NOMO-1 (cell line): ENCODE measurements at regions not wholly inside any gene's neighbourhood (a gene's known extent, or its start where the extent isn't known, plus 50 kb on each side); places are given as distances from the start of the nearest gene placed in this dataset.
A peak's percentile ranks its signal among the peaks of the same experiment; 100 is the strongest.
"Not testable (repeated sequence)": the region's sequence is repeated elsewhere in the genome, so short reads cannot be mapped to it uniquely, and the experiment has no call there.

Experiments
- DNase-seq, 2 experiments: peaks; one replicate each; lab custom pipeline; 2025; ENCODE audit not compliant: unreplicated experiment in 2 of 2; lab: John Stamatoyannopoulos, UW

DNA sequence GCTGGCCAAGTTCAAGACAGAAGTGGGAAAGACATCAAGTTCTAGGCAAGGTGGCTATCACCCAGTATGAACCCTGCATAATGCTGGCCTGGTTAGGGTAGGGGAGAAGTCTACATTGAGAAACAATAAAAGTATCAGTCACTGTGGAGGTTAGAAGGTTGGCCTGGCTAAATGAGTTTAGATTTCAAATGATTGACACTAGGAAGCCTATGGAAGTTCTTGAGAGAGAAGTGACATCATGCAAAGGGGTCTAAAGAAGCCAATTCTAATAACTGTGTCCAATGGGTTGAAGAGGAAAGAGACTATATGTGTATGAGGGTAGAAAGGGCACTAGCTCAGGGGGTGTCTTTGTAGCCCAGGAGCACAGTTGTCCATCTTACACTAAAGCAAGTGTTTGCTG lies 98.5 kb upstream of the MBIP start:
- DNase-seq = no peak

DNA sequence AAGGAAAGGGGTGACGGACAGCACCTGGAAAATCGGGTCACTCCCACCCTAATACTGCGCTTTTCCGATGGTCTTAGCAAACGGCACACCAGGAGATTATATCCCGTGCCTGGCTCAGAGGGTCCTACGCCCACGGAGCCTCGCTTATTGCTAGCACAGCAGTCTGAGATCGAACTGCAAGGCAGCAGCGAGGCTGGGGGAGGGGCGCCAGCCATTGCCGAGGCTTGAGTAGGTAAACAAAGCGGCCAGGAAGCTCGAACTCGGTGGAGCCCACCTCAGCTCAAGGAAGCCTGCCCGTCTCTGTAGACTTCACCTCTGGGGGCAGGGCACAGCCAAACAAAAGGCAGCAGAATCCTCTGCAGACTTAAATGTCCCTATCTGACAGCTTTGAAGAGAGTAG lies 91.5 kb upstream of the MBIP start:
- not testable (repeated sequence) for DNase-seq

DNA sequence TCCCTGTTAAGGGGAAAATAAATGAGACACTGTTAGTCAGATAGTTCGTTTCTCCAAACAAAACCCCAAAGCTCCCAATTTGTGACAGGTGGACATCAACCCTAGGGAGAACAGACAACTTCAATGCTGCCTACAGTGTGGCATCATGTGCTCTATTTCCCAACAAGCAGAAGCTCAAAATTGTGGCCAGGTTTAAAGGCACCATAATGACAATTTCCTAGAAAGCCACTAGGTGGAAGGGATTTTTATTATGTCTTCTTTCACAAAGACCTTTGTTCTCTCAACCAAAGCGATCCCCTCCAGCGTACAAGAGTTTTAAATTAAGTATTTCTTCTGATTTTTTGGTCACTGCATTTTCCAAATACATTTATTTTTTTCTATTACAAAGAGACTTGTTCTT lies 88.0 kb upstream of the MBIP start:
- peak; percentile 8 to 47 for DNase-seq

DNA sequence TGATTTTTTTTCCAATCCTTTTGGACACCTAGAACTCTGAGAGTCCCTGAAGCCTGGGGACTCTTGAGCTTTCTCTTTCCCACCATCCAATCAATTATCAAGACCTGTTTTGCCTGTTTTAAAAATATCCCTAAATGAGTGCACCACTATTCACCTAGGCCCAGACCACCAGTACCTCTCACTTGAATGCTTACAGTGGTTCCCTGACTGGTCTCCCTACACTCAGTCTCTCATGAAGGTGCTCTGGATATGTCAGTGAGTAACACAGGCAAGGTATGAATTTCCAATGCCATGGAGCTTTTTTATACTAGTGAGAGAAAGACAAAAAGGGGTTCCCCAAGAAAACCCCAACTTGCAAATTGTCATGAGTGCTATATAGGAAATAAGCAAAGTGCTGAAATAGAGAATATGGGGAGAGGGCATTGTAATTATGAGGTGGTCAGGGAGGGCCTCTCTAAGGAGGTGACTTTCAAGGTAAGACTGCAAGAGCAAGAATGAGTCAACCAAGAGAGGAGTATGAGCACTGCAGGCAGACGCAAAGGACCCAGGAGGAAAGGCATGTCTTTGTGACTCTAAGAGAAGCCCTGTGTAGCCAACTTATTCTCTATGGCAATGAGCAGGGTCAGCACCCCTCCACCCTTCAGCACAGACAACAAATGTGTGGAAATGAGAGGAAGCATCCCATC lies 85.3 kb upstream of the MBIP start:
- DNase-seq = no peak

DNA sequence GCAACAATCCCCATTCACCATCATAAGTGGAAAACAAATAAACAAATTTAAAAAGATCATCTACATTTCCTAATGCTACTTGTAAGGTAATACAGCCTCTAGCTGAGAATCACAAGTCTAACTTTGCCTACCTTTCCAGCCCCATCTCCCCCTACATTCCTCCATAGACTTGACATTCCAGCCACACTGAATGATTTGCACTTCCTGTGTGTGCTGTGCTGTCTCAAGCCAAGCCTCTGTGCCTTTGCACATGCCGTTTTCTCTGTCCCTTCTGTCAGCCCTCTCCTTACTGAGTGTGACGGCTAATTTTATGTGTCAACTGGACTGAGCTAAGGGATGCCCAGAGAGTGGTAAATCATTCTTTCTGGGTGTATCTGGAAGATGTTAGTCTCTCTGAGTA lies 82.4 kb upstream of the MBIP start:
- DNase-seq = no peak

DNA sequence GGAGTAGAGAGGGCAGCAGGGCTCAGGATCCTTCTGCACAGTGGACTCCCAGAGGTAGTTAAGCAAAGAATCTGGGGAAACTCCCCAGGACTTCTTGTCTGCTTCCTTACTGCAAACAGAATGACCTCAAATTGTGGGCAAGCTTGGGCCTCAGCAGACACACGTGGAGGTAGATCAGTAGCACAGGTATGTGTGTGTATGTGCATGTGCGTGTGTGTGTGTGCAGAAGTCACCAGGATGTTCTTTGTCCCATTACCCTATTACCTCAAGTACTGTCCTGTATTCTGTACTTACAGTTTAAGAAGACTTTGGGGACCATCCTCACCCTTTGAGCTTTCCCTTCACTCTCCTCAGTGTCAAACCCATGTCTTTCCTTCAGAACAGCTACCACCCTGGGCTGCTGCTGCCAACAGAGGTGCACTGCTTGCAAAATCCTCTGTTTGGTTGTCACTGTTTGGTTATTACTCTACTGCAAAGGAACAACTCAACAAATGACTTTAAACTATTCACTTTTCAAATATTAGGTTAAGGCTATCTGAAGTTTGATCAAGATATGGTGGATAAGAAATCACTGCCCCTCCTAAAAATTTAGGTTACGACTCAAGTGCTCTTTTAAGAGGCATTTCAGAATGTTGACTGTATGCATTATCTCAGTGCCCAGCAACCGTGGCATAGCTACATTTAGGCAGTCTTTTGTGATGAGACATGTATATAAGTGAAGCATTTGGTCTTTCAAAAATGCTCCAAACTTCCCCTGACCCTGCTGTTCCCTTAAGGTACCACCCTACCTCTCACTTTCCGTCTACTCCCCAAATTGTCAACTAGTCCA lies 78.2 kb upstream of the MBIP start:
- no peak for DNase-seq

DNA sequence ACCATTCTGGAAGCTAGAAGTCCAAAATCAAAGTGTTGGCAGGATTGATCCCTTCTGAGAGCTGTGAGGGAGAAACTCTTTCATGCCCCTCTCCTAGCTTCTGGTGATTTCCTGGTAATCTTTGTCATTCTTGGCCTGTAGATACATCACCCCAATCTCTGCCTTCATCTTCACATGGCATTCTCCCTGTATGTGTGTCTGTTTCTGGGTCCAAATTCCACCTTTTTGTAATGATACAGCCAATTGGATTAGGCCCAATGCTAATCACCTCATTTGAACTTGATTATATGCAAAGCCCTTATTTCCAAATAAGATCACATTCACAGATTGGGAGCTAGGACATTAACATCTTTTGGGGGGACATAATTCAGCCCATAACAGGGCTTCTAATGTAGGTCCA lies 76.9 kb upstream of the MBIP start:
- DNase-seq = no peak

DNA sequence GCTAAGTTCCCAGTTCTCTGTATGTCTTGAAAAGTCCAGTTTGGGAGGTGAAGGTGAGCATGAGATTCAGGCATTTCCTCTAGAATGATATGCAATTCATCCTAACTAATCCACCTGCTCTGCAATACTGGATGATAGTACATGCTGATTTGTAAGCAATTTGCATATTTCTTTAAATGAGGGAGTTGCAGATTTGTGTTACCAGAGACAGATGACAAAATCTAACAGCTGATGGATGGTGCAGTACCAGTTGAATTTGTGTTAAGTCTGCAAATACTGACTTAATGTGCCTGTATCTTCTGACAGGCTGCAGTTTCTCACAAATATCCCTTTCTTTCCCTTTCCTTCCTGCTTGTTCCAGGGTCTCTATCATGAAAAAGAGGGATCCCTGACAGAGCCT lies 76.4 kb upstream of the MBIP start:
- no peak for DNase-seq

DNA sequence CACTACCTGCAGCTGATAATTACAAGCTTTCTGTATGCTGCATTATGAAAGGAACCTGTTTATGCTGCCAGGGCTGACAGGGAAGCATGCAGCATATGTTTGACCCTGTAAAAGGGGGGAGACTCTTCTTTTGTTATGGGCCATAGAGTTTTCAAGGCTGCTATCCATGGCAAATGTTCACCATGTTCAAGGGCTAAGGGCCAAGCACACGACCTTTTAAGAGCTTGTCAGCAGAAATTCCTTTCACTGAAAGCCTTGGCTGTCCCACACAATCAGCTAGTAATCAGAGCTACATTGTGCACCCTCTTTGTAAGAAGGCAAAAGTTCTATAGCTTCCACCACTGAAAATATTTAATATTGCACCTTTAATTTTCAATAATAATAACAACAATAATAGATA lies 74.2 kb upstream of the MBIP start:
- DNase-seq = no peak

DNA sequence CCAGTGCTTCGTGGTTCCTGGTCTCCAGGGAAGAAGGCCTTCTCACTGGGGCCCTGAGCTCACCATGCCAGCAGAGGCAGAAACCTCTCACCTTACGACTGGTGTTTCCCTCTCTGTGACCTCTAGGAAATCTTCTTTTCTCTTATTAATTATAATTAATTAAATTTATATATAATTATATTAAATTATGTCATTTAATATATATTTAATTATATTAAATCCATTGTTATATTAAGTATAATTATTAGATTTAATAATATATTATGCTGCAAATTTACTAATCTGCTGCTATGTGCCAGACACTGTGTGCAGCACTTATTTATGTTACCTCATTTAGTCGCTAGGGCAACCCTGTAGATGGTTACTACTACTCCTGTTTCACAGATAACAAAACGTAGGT lies 70.3 kb upstream of the MBIP start:
- no peak for DNase-seq

DNA sequence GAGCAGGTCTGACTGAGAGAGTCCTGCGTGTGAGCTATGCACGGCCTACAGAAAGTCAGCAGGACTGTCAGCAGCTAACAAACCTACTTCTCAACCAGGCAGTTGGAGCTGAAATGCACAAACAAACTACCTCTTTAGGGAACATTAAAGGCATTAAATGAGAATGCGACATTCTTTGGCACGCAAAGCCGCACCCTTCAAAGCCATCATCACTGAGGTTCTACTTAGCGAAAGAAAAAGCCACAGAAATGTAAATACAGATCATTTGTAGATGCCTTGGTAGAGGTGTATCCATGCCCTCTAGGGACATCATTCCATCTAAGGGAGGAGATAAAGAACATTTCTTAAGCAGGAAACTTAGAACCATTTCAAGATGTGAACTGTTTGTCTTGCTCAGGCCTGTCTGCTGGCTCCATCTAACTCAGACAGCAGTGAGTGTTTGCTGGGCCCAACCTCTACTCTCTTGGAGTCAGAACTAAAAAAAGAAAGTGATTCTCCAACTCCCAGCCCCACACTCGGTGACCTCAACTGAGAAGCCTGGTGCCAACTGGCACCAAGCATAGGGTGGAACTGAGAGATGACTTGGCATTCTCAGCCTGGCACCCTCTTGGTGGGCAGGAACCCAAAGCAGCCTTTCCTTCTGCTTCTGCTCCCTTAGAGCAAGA lies 63.5 kb upstream of the MBIP start:
- no peak for DNase-seq

DNA sequence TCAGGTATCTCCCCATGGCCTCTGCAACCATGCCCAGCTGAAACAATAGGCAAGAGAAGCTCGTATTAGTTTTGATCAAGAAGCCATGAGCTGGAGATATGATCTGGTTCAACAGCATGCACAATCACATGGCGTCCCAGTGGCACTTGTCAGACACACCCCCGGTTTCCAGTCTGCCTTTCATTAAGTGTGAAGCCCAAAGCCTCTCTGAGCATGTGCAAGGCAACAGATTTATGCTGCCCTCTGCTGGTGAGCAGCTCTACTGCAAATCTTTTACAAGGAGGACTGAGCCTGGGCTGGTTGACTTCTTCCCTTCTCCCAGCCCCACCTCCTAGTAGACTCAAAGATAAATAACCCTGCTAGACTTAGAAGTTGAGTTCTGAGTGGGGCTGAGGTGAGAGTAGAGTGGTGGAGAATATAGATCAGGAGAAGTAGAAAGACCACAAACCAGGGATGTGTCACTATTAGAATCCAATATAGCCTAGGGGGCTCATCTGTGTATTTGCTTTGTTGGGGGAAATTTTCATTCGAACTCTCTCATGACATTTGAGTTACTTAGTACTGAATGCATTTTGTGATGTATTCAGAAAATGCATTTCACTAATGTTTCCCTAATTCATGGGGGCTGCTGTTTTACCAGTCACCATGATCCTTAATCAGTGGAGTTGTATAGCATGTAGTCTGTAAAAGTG lies 53.7 kb upstream of the MBIP start:
- peak; percentile 64 to 73 for DNase-seq
